Peyer's patch (tissue), 4 donors: ENCODE measurements at regions not wholly inside any gene's neighbourhood (a gene's known extent, or its start where the extent isn't known, plus 50 kb on each side); places are given as distances from the start of the nearest gene placed in this dataset.

Source experiments
- DNase-seq, 3 donors: peaks; one replicate each; pipeline ENCODE4 v3.0.0-alpha.2; 2017 to 2019
- H3K27ac ChIP-seq, 4 donors: fragments of 200-600 bp; sonication (generic); one replicate each; pipeline ENCODE4 v1.5.1; 2016 to 2019
- H3K27me3 ChIP-seq, 2 donors: fragments of 200-600 bp; sonication (generic); one replicate each; pipeline ENCODE4 v1.5.1; 2019
- H3K36me3 ChIP-seq, 3 donors: fragments of 200-600 bp; sonication (generic); one replicate each; pipeline ENCODE4 v1.5.1; 2016 to 2019
- H3K4me1 ChIP-seq, 4 donors: fragments of 200-600 bp; sonication (generic); one replicate each; pipeline ENCODE4 v1.5.1; 2016 to 2019
- H3K4me3 ChIP-seq, 4 donors: fragments of 200-600 bp; sonication (generic); 1 replicate in 3 of 4; 2 replicates in 1 of 4; pipeline ENCODE4 v1.5.1; 2016 to 2019; ENCODE audit warnings: mild to moderate bottlenecking in 1 of 4
- H3K9me3 ChIP-seq, 4 donors: fragments of 200-600 bp; sonication (generic); one replicate each; pipeline ENCODE4 v1.5.1; 2016 to 2019; ENCODE audit warnings: mild to moderate bottlenecking in 1 of 4
- CTCF ChIP-seq, 6 experiments: fragments of 450-650 bp in 4 of 6; fragments of 200-600 bp in 2 of 6; sonication (generic) in 1 of 6; IDR thresholded peaks; one replicate each; pipeline ENCODE4 v1.5.1; 2017 to 2019; ENCODE audit warnings: antibody characterized with exemption in 6 of 6, mild to moderate bottlenecking in 3 of 6, moderate library complexity in 1 of 6
- POLR2A ChIP-seq, 2 donors: fragments of 450-650 bp; IDR thresholded peaks; one replicate each; pipeline ENCODE4 v1.5.1; 2017; ENCODE audit warnings: antibody characterized with exemption in 2 of 2, mild to moderate bottlenecking in 2 of 2, moderate library complexity in 2 of 2

GRCh38 chr20:39600156-39600555 is 638.0 kb downstream of the DHX35 start:
- no peaks in the 10 kb centered on the region for H3K4me1 ChIP-seq
- H3K9me3 ChIP-seq, result no peaks in the 10 kb centered on the region
- no peak overlapping the region for H3K27ac ChIP-seq
- no peak overlapping the region for H3K4me3 ChIP-seq
- no peak for DNase-seq
- TF ChIP-seq CTCF (IDR thresholded peaks at IDR 0.05) (no peak), POLR2A (IDR thresholded peaks at IDR 0.05) (no peak)
- no peaks in the 10 kb centered on the region for H3K27me3 ChIP-seq
- no peaks in the 10 kb centered on the region for H3K36me3 ChIP-seq

- TF ChIP-seq POLR2A (IDR thresholded peaks at IDR 0.05) (no peak), CTCF (IDR thresholded peaks at IDR 0.05) (no peak)
Observed at GRCh38 chr20:39596554-39596953, 634.4 kb downstream of the DHX35 start.

GRCh38 chr20:39592371-39592770 is 630.2 kb downstream of the DHX35 start:
- DNase-seq, result no peak
- H3K9me3 ChIP-seq, result no peaks in the 10 kb centered on the region
- H3K27me3 ChIP-seq, result no peaks in the 10 kb centered on the region
- no peak overlapping the region for H3K4me3 ChIP-seq
- no peaks in the 10 kb centered on the region for H3K36me3 ChIP-seq
- no peaks in the 10 kb centered on the region for H3K4me1 ChIP-seq
- TF ChIP-seq POLR2A (IDR thresholded peaks at IDR 0.05) (no peak), CTCF (IDR thresholded peaks at IDR 0.05) (no peak)
- no peak overlapping the region for H3K27ac ChIP-seq

More at GRCh38 chr20:39596554-39596953, 634.4 kb downstream of the DHX35 start:
- Histone ChIP-seq H3K4me3 (no peak overlapping the region), H3K36me3 (no peaks in the 10 kb centered on the region), H3K27me3 (no peaks in the 10 kb centered on the region), H3K27ac (no peak overlapping the region), H3K4me1 (no peaks in the 10 kb centered on the region), H3K9me3 (no peaks in the 10 kb centered on the region)
- DNase-seq, result no peak

- H3K27ac ChIP-seq, result no peak overlapping the region
Observed at GRCh38 chr20:39588148-39588757, 626.1 kb downstream of the DHX35 start.

GRCh38 chr20:39581034-39581433 is 618.9 kb downstream of the DHX35 start:
- Histone ChIP-seq H3K4me1 (no peaks in the 10 kb centered on the region), H3K4me3 (no peak overlapping the region), H3K27ac (no peak overlapping the region), H3K9me3 (no peaks in the 10 kb centered on the region), H3K36me3 (no peaks in the 10 kb centered on the region), H3K27me3 (no peaks in the 10 kb centered on the region)
- no peak for DNase-seq
- TF ChIP-seq POLR2A (IDR thresholded peaks at IDR 0.05) (no peak), CTCF (IDR thresholded peaks at IDR 0.05) (no peak)

More at GRCh38 chr20:39588148-39588757, 626.1 kb downstream of the DHX35 start:
- no peak for TF ChIP-seq CTCF (IDR thresholded peaks at IDR 0.05)
- TF ChIP-seq POLR2A (IDR thresholded peaks at IDR 0.05), result no peak
- Histone ChIP-seq H3K4me3 (no peak overlapping the region), H3K9me3 (no peaks in the 10 kb centered on the region), H3K4me1 (no peaks in the 10 kb centered on the region), H3K36me3 (no peaks in the 10 kb centered on the region), H3K27me3 (no peaks in the 10 kb centered on the region)
- no peak for DNase-seq

GRCh38 chr20:39576771-39577170 is 614.6 kb downstream of the DHX35 start:
- no peak overlapping the region for H3K27ac ChIP-seq
- H3K36me3 ChIP-seq, result no peaks in the 10 kb centered on the region
- H3K9me3 ChIP-seq, result no peaks in the 10 kb centered on the region
- no peaks in the 10 kb centered on the region for H3K27me3 ChIP-seq
- no peaks in the 10 kb centered on the region for H3K4me1 ChIP-seq
- DNase-seq, result no peak
- no peak overlapping the region for H3K4me3 ChIP-seq
- TF ChIP-seq POLR2A (IDR thresholded peaks at IDR 0.05) (no peak), CTCF (IDR thresholded peaks at IDR 0.05) (no peak)
